ENCODE measurements at regions not wholly inside any gene's neighbourhood (a gene's known extent, or its start where the extent isn't known, plus 50 kb on each side); places are given as distances from the start of the nearest gene placed in this dataset.
A peak's percentile ranks its signal among the peaks of the same experiment; 100 is the strongest.

- no peak for DNase-seq (ENCODE audit: low spot score)
Observed at GRCh38 chr9:90538566-90538965, 104.1 kb downstream of the DIRAS2 start.

- DNase-seq (ENCODE audit: low spot score) = peak; percentile 13
Observed at GRCh38 chr9:90539286-90539685, 103.3 kb downstream of the DIRAS2 start.

DNA sequence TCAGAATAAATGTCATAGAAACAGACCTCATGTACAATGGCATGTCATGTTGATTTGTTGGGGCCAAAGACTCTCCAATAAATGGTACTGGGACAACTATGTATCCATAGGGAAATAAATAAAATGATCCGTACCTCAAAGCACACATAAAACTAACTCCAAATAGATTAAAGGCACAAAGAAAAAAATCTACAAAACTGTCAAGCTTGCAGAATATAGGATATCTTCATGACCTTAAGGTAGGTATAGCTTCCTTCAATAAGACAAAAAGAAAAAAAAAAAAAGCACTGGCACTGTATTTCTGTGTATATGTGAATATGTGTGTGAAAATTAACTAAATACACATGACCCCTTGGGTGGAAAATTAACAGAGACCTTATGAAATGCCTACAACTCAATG lies 101.9 kb downstream of the DIRAS2 start:
- no peak for DNase-seq (ENCODE audit: low spot score)

GRCh38 chr9:90544488-90544887 lies 98.1 kb downstream of the DIRAS2 start:
- DNase-seq (ENCODE audit: low spot score) = no peak

GRCh38 chr9:90546200-90546599 lies 96.4 kb downstream of the DIRAS2 start:
- DNase-seq (ENCODE audit: low spot score) = peak; percentile 7

- DNase-seq (ENCODE audit: low spot score) = no peak
Observed at GRCh38 chr9:90547896-90548295, 94.7 kb downstream of the DIRAS2 start.

DNA sequence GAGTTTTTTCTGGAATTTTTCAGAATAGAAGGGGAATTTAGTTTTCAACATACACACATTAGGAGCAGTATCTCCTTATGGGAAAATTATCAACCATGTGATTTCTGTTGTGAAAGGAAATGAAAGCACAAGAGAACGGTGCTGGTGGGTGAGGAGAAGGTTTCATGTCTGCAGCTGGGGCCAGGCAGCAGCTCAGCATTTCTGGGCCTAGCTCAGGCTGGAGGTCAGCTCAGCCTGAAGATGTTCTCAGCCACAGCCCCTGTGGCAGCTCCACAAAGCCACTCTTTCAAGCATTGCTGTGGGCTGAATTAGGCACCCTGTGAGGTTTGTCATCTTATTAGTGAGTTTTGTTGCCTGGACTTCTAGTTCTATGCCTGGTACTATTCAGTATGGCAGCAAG lies 90.3 kb downstream of the DIRAS2 start:
- no peak for DNase-seq (ENCODE audit: low spot score)

- no peak for DNase-seq (ENCODE audit: low spot score)
Observed at GRCh38 chr9:90555351-90556057, 87.1 kb downstream of the DIRAS2 start.

GRCh38 chr9:90556897-90557675 lies 85.5 kb downstream of the DIRAS2 start:
- DNase-seq (ENCODE audit: low spot score) = no peak

- no peak for DNase-seq (ENCODE audit: low spot score)
Observed at GRCh38 chr9:90559075-90560073, 83.2 kb downstream of the DIRAS2 start.
